Ishikawa (cell line): ENCODE measurements at regions not wholly inside any gene's neighbourhood (a gene's known extent, or its start where the extent isn't known, plus 50 kb on each side); places are given as distances from the start of the nearest gene placed in this dataset.

Experiments
- CEBPB ChIP-seq: IDR thresholded peaks from 2 replicates; pipeline ENCODE4 v1.6.1; 2012
- EGR1 ChIP-seq: IDR thresholded peaks from 2 replicates; pipeline ENCODE4 v1.6.1; 2012
- EP300 ChIP-seq: IDR thresholded peaks from 2 replicates; pipeline ENCODE4 v1.6.1; 2012; ENCODE audit warnings: borderline replicate concordance
- FOXM1 ChIP-seq: IDR thresholded peaks from 2 replicates; pipeline ENCODE4 v1.6.1; 2012; ENCODE audit warnings: low read depth, borderline replicate concordance
- MAX ChIP-seq: IDR thresholded peaks from 2 replicates; pipeline ENCODE4 v1.6.1; 2012
- NFIC ChIP-seq: IDR thresholded peaks from 2 replicates; pipeline ENCODE4 v1.6.1; 2012
- RAD21 ChIP-seq: IDR thresholded peaks from 2 replicates; pipeline ENCODE4 v1.6.1; 2012; ENCODE audit warnings: low read depth
- REST ChIP-seq: IDR thresholded peaks from 2 replicates; pipeline ENCODE4 v1.6.1; 2012; ENCODE audit warnings: low read depth, mild to moderate bottlenecking
- TAF1 ChIP-seq: IDR thresholded peaks from 2 replicates; pipeline ENCODE4 v1.6.1; 2012; ENCODE audit warnings: low read depth, mild to moderate bottlenecking
- YY1 ChIP-seq: IDR thresholded peaks from 2 replicates; pipeline ENCODE4 v1.6.1; 2012; ENCODE audit warnings: low read depth

GRCh38 chr3:461006-461405, 264.4 kb downstream of the CHL1 start:
- TF ChIP-seq REST (no peak), MAX (no peak), NFIC (no peak), EP300 (no peak), CEBPB (no peak), TAF1 (no peak), EGR1 (no peak), RAD21 (no peak), YY1 (no peak), FOXM1 (no peak)
